HCT116 (cell line): ENCODE measurements at regions not wholly inside any gene's neighbourhood (a gene's known extent, or its start where the extent isn't known, plus 50 kb on each side); places are given as distances from the start of the nearest gene placed in this dataset.

ENCODE experiments used
- ATAC-seq: fragments of 200-7000 bp; cut with Tn5 transposase; 2 replicates; pipeline ENCODE4 v1.9.1; 2020; ENCODE audit warnings: mild to moderate bottlenecking, moderate library complexity
- BruUV-seq: library from RNA; stranded (reverse); fragments of 400-500 nt; replicated peaks from 2 replicates; lab custom pipeline; 2021; lab: Mats Ljungman, UMichigan
- CTCF ChIA-PET: fragments of 300-600 bp; sonication (Branson Sonifier 250); formaldehyde crosslinking; loops from one replicate; lab custom pipeline; 2021; ENCODE audit warnings: antibody characterized with exemption; lab: Charles Lee
- POLR2A ChIA-PET: fragments of 300-600, 350-600 bp; sonication (Branson Sonifier 250); formaldehyde crosslinking; loops from one replicate; lab custom pipeline; 2021; ENCODE audit warnings: antibody characterized with exemption; lab: Charles Lee
- RAD21 ChIA-PET, 2 experiments: fragments of 300-600 bp; sonication (Branson Sonifier 250); formaldehyde crosslinking; loops; one replicate each; lab custom pipeline; 2023; ENCODE audit warnings: low total read pairs in 2 of 2; ENCODE audit not compliant: uncharacterized antibody in 2 of 2, unreplicated experiment in 2 of 2, low non-redundant PET in 1 of 2; lab: Charles Lee
- DNase-seq: peaks from one replicate; pipeline ENCODE4 v3.0.0-alpha.2; 2010; ENCODE audit warnings: low read depth, low spot score
- H2AFZ ChIP-seq: fragments of 200-600 bp; shearing (Covaris generic), sonication (generic); 2 replicates; pipeline ENCODE4 v1.6.1; 2017; ENCODE audit warnings: low read depth, mixed run types, mixed read lengths, antibody characterized with exemption, low read length; ENCODE audit not compliant: poor library complexity, severe bottlenecking
- H3K27ac ChIP-seq: 2 replicates; pipeline ENCODE4 v1.5.1; 2012; ENCODE audit warnings: low read depth, low read length
- H3K27me3 ChIP-seq: fragments of 200-600 bp; sonication (generic); 2 replicates; pipeline ENCODE4 v1.6.1; 2016; ENCODE audit warnings: mixed run types, low read length, mixed read lengths; ENCODE audit not compliant: insufficient read depth
- H3K36me3 ChIP-seq, 2 experiments: fragments of 200-500 bp in 1 of 2; fragments of 200-600 bp in 1 of 2; sonication (Bioruptor generic) in 1 of 2; sonication (generic) in 1 of 2; 2 replicates each; pipeline versions ENCODE4 v1.5.1 to v1.6.1; 2014 to 2016; ENCODE audit warnings: low read length in 2 of 2, inconsistent platforms in 1 of 2, mixed read lengths in 1 of 2, mixed run types in 1 of 2; ENCODE audit not compliant: insufficient read depth in 2 of 2, control insufficient read depth in 1 of 2
- H3K4me1 ChIP-seq, 2 experiments: fragments of 200-600 bp in 1 of 2; sonication (generic) in 1 of 2; 2 replicates each; pipeline versions ENCODE4 v1.5.1 to v1.6.1; 2012 to 2017; ENCODE audit warnings: low read length in 2 of 2, inconsistent platforms in 1 of 2, mild to moderate bottlenecking in 1 of 2, mixed read lengths in 1 of 2, mixed run types in 1 of 2, moderate library complexity in 1 of 2; ENCODE audit not compliant: insufficient read depth in 2 of 2, control insufficient read depth in 1 of 2
- H3K4me2 ChIP-seq: fragments of 200-600 bp; sonication (generic); 2 replicates; pipeline ENCODE4 v1.6.1; 2017; ENCODE audit warnings: mixed run types, low read length, mixed read lengths
- H3K4me3 ChIP-seq, 2 experiments: fragments of 200-600 bp in 1 of 2; sonication (generic) in 1 of 2; replicated peaks in 1 of 2; 2 replicates each; pipeline ENCODE4 v1.5.1; 2011 to 2016; ENCODE audit warnings: low read length in 2 of 2, control low read depth in 1 of 2, low read depth in 1 of 2, mild to moderate bottlenecking in 1 of 2, mixed read lengths in 1 of 2, mixed run types in 1 of 2
- H3K79me2 ChIP-seq: fragments of 200-600 bp; sonication (generic); 2 replicates; pipeline ENCODE4 v1.6.1; 2017; ENCODE audit warnings: mild to moderate bottlenecking, mixed run types, low read length, moderate library complexity, mixed read lengths; ENCODE audit not compliant: insufficient read depth
- H3K9ac ChIP-seq: fragments of 200-600 bp; sonication (generic); 2 replicates; pipeline ENCODE4 v1.6.1; 2016; ENCODE audit warnings: low read length, mixed read lengths
- H3K9me2 ChIP-seq: fragments of 200-600 bp; sonication (generic), shearing (Covaris generic); 2 replicates; pipeline ENCODE4 v1.6.1; 2017; ENCODE audit warnings: mixed run types, mild to moderate bottlenecking, moderate library complexity; ENCODE audit not compliant: insufficient read depth
- H3K9me3 ChIP-seq, 2 experiments: fragments of 200-500 bp in 1 of 2; fragments of 200-600 bp in 1 of 2; sonication (Bioruptor generic) in 1 of 2; sonication (generic) in 1 of 2; 2 replicates each; pipeline ENCODE4 v1.6.1; 2014 to 2017; ENCODE audit warnings: low read length in 2 of 2, mixed read lengths in 2 of 2, inconsistent platforms in 1 of 2, low read depth in 1 of 2, mild to moderate bottlenecking in 1 of 2, mixed run types in 1 of 2, moderate library complexity in 1 of 2; ENCODE audit not compliant: control insufficient read depth in 1 of 2, insufficient read depth in 1 of 2
- H4K20me1 ChIP-seq: fragments of 200-600 bp; sonication (generic), shearing (Covaris generic); 2 replicates; pipeline ENCODE4 v1.6.1; 2017; ENCODE audit warnings: mixed run types, mild to moderate bottlenecking, moderate library complexity; ENCODE audit not compliant: insufficient read depth
- ATF3 ChIP-seq: IDR thresholded peaks from 2 replicates; pipeline ENCODE4 v1.6.1; 2012
- CBX3 ChIP-seq: IDR thresholded peaks from 2 replicates; pipeline ENCODE4 v1.6.1; 2012; ENCODE audit warnings: low read depth
- CTCF ChIP-seq, 3 experiments: fragments of 200-600 bp in 1 of 3; sonication (generic) in 1 of 3; IDR thresholded peaks in 2 of 3; conservative IDR thresholded peaks in 1 of 3; 2 replicates each; pipeline ENCODE4 v1.5.1; 2012 to 2017; ENCODE audit warnings: low read depth in 2 of 3, low read length in 2 of 3, antibody characterized with exemption in 1 of 3, borderline replicate concordance in 1 of 3, control low read depth in 1 of 3, mild to moderate bottlenecking in 1 of 3, mixed read lengths in 1 of 3, mixed run types in 1 of 3, moderate library complexity in 1 of 3; ENCODE audit not compliant: insufficient read depth in 1 of 3
- EGR1 ChIP-seq: IDR thresholded peaks from 2 replicates; pipeline ENCODE4 v1.6.1; 2012; ENCODE audit warnings: low read depth
- EZH2 ChIP-seq: fragments of 200-600 bp; sonication (generic); IDR thresholded peaks from 2 replicates; pipeline ENCODE4 v1.6.1; 2017; ENCODE audit warnings: antibody characterized with exemption, mixed run types
- EZH2phosphoT487 ChIP-seq: fragments of 200-600 bp; IDR thresholded peaks from 2 replicates; pipeline ENCODE4 v1.6.1; 2018; ENCODE audit warnings: antibody characterized with exemption, borderline replicate concordance
- FOSL1 ChIP-seq: IDR thresholded peaks from 2 replicates; pipeline ENCODE4 v1.6.1; 2012; ENCODE audit warnings: low read depth
- JUND ChIP-seq: IDR thresholded peaks from 2 replicates; pipeline ENCODE4 v1.6.1; 2012
- MAX ChIP-seq: IDR thresholded peaks from 2 replicates; pipeline ENCODE4 v1.6.1; 2012
- POLR2A ChIP-seq: IDR thresholded peaks from 2 replicates; pipeline ENCODE4 v1.7.0; 2011; ENCODE audit warnings: borderline replicate concordance; ENCODE audit not compliant: insufficient read depth, insufficient read length; ENCODE audit errors: extremely low read depth
- SIN3A ChIP-seq: IDR thresholded peaks from 2 replicates; pipeline ENCODE4 v1.6.1; 2012; ENCODE audit warnings: low read depth
- SRF ChIP-seq: IDR thresholded peaks from 2 replicates; pipeline ENCODE4 v1.6.1; 2012; ENCODE audit warnings: low read depth
- YY1 ChIP-seq: IDR thresholded peaks from 2 replicates; pipeline ENCODE4 v1.6.1; 2011; ENCODE audit warnings: low read length, low read depth, moderate library complexity, mild to moderate bottlenecking; ENCODE audit not compliant: insufficient replicate concordance; ENCODE audit errors: extremely low read depth
- ZBTB33 ChIP-seq: IDR thresholded peaks from 2 replicates; pipeline ENCODE4 v1.6.1; 2011; ENCODE audit warnings: mild to moderate bottlenecking, low read length, moderate library complexity; ENCODE audit not compliant: insufficient replicate concordance; ENCODE audit errors: extremely low read depth
- ZFX ChIP-seq: fragments of 450-650 bp; IDR thresholded peaks from 2 replicates; pipeline ENCODE4 v1.6.1; 2017
- intact Hi-C: fragments of 100-400 bp; cut with micrococcal nuclease; formaldehyde crosslinking; loops from 2 replicates; pipeline ENCODE4 v1.10.0; 2022
- TF ChIP-seq, protein P1 (sequence below): IDR thresholded peaks from 2 replicates; pipeline ENCODE4 v1.6.1; 2012; ENCODE audit warnings: low read depth

- no peak for DNase-seq
- Histone ChIP-seq H3K27me3 (peaks cover 14% of the 10 kb centered on the region; the same call in 1 of the 2 replicates), H3K4me3 (no peak overlapping the region), H4K20me1 (no peaks in the 10 kb centered on the region), H3K36me3 (no peaks in the 10 kb centered on the region), H3K9ac (no peak overlapping the region), H3K4me1 (no peaks in the 10 kb centered on the region), H3K4me2 (no peak overlapping the region), H3K79me2 (no peaks in the 10 kb centered on the region), H3K27ac (no peak overlapping the region), H3K9me3 (no peaks in the 10 kb centered on the region), H3K9me2 (no peaks in the 10 kb centered on the region), H2AFZ (no peak overlapping the region)
- ChIA-PET POLR2A (no interaction called here), RAD21 (no interaction called here), CTCF (interaction anchor here (1.5 kb wide), 1 partner anchor 16 kb away, joined by 5 read pairs; no protein-coding TSS in a partner anchor)
- no TSS peak for BruUV-seq
- intact Hi-C loops = no loop called here
- no peak for ATAC-seq
- TF ChIP-seq YY1 (no peak), FOSL1 (no peak), ZFX (no peak), EGR1 (no peak), MAX (no peak), EZH2phosphoT487 (no peak), SIN3A (no peak), POLR2A (no peak), CBX3 (no peak), SRF (no peak), JUND (no peak), CTCF (IDR thresholded peaks at IDR 0.05 in 2 of 3, conservative IDR thresholded peaks at IDR 0.05 in 1 of 3; ENCODE audit: borderline replicate concordance in 1 of 3, insufficient read depth in 1 of 3, low read depth in 2 of 3, low read length in 2 of 3) (no peak), EZH2 (no peak), ATF3 (no peak), ZBTB33 (no peak)
- TF ChIP-seq, protein P1, sequence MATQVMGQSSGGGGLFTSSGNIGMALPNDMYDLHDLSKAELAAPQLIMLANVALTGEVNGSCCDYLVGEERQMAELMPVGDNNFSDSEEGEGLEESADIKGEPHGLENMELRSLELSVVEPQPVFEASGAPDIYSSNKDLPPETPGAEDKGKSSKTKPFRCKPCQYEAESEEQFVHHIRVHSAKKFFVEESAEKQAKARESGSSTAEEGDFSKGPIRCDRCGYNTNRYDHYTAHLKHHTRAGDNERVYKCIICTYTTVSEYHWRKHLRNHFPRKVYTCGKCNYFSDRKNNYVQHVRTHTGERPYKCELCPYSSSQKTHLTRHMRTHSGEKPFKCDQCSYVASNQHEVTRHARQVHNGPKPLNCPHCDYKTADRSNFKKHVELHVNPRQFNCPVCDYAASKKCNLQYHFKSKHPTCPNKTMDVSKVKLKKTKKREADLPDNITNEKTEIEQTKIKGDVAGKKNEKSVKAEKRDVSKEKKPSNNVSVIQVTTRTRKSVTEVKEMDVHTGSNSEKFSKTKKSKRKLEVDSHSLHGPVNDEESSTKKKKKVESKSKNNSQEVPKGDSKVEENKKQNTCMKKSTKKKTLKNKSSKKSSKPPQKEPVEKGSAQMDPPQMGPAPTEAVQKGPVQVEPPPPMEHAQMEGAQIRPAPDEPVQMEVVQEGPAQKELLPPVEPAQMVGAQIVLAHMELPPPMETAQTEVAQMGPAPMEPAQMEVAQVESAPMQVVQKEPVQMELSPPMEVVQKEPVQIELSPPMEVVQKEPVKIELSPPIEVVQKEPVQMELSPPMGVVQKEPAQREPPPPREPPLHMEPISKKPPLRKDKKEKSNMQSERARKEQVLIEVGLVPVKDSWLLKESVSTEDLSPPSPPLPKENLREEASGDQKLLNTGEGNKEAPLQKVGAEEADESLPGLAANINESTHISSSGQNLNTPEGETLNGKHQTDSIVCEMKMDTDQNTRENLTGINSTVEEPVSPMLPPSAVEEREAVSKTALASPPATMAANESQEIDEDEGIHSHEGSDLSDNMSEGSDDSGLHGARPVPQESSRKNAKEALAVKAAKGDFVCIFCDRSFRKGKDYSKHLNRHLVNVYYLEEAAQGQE = no peak
Observed at GRCh38 chr9:93843396-93843795, 111.8 kb downstream of the BARX1 start.
